Amniotic epithelial cell (primary cell): ENCODE measurements at regions not wholly inside any gene's neighbourhood (a gene's known extent, or its start where the extent isn't known, plus 50 kb on each side); places are given as distances from the start of the nearest gene placed in this dataset.

Experiments used
- DNase-seq: peaks from one replicate; pipeline ENCODE4 v3.0.0-alpha.2; 2010; ENCODE audit warnings: low read depth

GRCh38 chr2:58860586-58860985, 619.5 kb upstream of the FANCL start:
- no peak for DNase-seq

GRCh38 chr2:58856100-58856499, 615.0 kb upstream of the FANCL start:
- DNase-seq: no peak

GRCh38 chr2:58853420-58853819, 612.3 kb upstream of the FANCL start:
- no peak for DNase-seq

- DNase-seq: no peak
Measured at GRCh38 chr2:58852905-58853304, 611.8 kb upstream of the FANCL start.

GRCh38 chr2:58852243-58852642, 611.1 kb upstream of the FANCL start:
- DNase-seq: no peak

- no peak for DNase-seq
Measured at GRCh38 chr2:58851598-58851997, 610.5 kb upstream of the FANCL start.

- no peak for DNase-seq
Measured at GRCh38 chr2:58845011-58845410, 603.9 kb upstream of the FANCL start.

GRCh38 chr2:58842501-58843155, 601.5 kb upstream of the FANCL start:
- DNase-seq: no peak

- peak; percentile 21 for DNase-seq
Measured at GRCh38 chr2:58834404-58834803, 593.3 kb upstream of the FANCL start.

- no peak for DNase-seq
Measured at GRCh38 chr2:58826795-58827194, 585.7 kb upstream of the FANCL start.

- no peak for DNase-seq
Measured at GRCh38 chr2:58812771-58813344, 571.7 kb upstream of the FANCL start.

- DNase-seq: no peak
Measured at GRCh38 chr2:58805126-58805525, 564.0 kb upstream of the FANCL start.

- DNase-seq: no peak
Measured at GRCh38 chr2:58803192-58803591, 562.1 kb upstream of the FANCL start.

- no peak for DNase-seq
Measured at GRCh38 chr2:58800881-58801280, 559.8 kb upstream of the FANCL start.

- no peak for DNase-seq
Measured at GRCh38 chr2:58798676-58799208, 557.6 kb upstream of the FANCL start.

- DNase-seq: peak; percentile 47
Measured at GRCh38 chr2:58796239-58796910, 555.2 kb upstream of the FANCL start.

- no peak for DNase-seq
Measured at GRCh38 chr2:58794916-58795315, 553.8 kb upstream of the FANCL start.

GRCh38 chr2:58794103-58794502, 553.0 kb upstream of the FANCL start:
- no peak for DNase-seq

GRCh38 chr2:58788402-58788801, 547.3 kb upstream of the FANCL start:
- DNase-seq: peak; percentile 1

- no peak for DNase-seq
Measured at GRCh38 chr2:58770846-58771245, 529.7 kb upstream of the FANCL start.

GRCh38 chr2:58769864-58770234, 528.7 kb upstream of the FANCL start:
- no peak for DNase-seq

GRCh38 chr2:58769111-58769863, 528.2 kb upstream of the FANCL start:
- DNase-seq: no peak

GRCh38 chr2:58768715-58769080, 527.6 kb upstream of the FANCL start:
- DNase-seq: no peak
